CD4-positive, alpha-beta T cell treated with Interleukin-6 at 100 ng/mL for 8 hours (primary cell): ENCODE measurements at regions not wholly inside any gene's neighbourhood (a gene's known extent, or its start where the extent isn't known, plus 50 kb on each side); places are given as distances from the start of the nearest gene placed in this dataset.

Experiments
- DNase-seq: peaks from one replicate; pipeline ENCODE4 v3.0.0-alpha.2; 2020; ENCODE audit warnings: mixed read lengths, low spot score

DNA sequence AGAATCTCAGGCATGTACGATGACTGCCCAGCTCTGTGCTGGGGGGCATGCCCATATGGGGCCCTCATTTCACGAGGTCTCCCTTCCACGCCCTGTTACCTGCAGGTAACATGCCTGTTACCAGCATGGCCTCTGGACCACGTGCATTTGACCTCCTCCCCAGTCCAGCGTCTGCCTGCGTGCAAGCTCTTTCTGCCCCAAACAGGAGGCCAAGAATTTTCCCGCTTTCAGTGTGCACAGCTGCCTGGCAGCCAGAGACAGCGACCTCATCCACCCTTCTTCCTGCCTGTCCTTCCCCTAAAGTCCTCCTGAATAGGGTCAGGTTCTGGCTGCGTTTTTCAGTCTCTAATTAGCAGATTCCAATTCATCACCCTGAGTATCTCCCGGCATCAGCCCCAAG lies 306.5 kb upstream of the ZFHX3 start:
- DNase-seq = no peak

DNA sequence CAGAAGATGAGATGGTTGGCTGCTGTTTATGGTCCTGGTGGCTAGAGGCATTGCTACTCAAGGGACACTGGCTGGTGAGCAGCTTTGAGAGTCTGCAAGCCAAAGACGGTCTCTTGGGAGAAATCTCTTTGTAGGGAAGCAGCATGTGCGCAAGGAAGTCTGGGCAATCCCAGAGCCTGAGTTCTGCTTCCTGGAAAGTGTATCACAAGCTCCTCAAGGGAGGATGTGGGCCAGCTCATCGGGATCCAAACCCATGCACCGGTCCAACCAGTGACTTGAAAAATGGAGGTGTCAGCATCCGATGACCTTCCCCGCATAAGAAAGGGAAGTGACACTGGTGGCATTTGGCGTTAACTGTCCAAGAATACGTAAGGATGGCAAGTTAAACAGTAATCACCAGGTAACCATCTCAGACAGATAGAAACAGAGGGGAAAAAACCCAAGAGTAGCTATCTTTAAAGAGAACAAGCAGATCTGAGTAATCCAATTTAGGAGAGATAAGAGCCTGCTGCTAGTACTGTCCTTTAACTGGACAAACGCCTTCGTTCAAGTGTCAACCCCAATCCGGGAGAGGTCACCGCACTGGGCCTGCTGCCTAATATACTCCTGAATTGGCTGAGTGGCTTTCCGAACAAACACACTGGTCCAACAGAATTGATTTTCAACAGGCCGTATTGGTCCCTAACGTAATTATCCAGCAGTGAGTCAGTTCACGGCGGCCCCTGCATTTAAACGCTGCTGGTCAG lies 303.0 kb upstream of the ZFHX3 start:
- DNase-seq = no peak

DNA sequence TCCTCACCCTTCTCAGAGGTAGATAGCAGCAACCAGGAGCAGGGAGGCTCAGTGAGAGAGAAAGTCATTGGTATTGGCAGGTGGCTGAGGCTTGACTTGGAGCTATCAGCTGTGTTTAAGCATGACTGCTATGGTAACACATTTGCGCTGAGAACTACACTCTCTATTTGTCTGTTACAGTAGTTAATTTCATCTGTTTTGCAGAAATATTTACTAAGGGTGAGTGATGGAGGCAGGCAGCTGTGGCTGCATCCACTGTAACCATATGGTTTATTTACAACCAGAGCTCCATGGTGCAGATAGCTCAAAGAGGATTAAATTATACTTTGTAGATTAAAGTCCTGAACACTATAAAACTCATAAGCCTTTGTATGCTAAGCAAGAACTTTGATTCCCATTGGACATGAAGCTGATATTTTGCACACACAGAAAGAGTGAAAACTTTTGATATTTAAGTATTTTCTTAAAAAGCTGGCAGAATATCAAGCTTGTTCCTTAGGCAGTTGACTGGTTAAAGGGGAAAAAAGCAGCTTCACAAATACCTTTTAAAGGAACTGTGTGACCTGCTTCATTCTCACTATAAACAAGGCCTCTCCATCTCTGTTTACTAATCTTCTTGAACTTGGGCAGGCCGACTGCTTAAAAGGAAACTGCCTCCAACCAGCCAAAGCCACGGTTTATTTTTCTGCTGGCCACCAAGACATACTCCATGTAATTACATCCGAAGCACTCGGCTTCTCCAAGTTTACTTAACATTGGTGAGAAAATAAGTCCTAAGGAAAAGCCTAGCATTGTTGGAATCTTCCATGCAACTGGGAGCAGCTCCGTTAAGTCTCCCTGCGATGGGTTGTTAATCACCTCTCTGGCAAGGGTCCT lies 299.8 kb upstream of the ZFHX3 start:
- DNase-seq = no peak

DNA sequence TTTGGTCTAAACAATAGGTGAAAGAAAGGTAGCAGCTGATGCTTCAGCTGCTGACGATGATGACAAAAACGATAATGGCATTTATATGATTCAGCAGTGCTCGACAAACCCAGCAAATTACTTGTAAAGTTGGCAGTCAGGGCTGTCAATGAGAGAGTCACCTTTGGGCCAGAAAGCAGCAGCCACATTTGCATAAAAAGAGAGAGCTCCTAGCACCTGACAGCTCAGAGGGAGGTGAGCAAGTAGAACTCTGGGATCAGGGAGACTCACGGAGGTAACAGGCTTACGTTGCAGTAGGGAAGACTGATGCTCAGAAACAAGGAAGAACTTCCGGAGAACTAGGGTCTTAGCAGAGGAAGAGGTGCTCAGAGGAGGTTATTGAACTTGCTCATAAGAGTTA lies 291.9 kb upstream of the ZFHX3 start:
- no peak for DNase-seq

DNA sequence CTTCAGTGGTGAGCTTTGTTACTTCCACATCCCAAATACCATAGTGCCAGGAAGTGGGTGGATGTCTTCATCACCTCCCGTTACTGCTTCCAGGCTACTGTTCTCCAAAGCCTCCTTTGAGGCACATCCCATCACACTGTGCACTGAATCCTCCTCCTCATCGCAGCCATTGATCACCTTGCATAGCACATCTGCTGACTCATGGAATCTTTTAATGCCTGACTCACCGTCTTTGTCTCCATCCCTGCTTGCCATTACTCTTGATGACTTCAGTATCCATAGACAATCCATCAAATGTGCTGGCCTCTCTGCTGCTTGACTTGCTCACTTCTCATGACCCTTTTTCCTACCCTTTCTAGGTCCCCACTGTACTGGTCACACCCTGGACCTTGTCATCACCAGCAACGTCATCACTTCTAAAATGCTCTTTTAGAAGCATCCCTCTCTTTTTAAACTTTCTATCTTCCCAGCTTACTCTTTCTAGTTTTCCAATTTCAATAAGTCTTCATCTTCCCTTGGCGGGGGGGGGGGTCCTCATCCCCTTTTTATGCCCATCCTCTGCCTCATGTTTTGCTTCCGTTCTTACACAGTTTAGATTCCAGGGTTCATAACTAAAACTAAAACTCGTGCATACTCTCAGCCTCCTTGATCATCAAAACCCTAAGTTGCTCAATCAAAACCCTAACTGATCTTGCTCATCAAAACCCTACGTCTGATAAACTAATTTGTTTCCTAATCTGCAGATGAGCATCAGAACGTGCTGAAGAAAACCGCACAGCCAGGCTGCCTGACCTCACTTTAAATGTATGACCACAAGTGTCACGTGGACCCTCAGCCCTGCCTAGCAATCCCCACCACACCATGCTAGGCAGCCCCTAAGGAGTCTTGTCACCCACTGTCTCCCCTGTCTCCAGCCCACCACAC lies 289.7 kb upstream of the ZFHX3 start:
- DNase-seq = no peak

DNA sequence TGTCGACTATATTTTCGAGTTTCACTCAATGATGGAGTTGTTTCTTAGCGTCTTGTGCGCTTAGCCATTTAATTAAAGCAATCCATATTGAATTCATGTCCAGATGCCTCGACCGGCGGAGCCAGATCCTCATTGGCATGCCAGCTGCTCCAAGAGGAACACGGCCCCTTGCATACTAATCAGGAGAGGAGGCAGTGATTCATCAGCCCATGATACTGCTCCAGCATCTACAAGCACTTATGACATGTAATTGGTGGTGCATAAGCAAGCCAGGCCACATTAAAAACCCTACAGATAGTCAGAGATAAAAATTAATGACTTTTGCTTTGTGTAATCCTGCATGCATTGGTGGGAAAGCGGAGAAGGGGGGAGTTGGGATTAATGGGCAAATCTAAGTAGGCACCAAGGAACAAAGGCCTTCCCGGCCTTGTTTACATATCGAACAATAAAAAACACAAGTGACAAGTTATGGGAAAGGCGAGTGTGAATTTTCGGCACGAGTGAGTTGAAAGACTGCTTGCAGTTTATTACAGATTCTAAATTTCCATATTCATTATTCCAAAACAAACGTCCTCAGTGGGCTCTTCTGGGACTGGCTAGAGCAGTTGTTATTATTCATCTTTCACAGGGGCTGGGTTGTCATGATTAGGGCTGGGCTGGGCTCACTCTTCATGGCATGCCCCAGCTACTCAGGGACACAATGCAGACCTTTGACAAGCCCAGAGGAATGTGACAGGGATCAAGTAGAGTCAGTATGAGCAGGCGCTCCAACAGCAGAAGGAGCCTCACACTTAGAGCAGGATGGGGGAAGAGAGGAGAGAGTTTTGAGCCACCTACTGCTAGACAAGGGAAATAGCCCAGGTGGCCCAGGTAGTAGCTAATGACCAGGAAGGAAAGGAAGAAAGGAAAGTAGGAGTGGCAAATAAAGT lies 281.7 kb upstream of the ZFHX3 start:
- DNase-seq = no peak

DNA sequence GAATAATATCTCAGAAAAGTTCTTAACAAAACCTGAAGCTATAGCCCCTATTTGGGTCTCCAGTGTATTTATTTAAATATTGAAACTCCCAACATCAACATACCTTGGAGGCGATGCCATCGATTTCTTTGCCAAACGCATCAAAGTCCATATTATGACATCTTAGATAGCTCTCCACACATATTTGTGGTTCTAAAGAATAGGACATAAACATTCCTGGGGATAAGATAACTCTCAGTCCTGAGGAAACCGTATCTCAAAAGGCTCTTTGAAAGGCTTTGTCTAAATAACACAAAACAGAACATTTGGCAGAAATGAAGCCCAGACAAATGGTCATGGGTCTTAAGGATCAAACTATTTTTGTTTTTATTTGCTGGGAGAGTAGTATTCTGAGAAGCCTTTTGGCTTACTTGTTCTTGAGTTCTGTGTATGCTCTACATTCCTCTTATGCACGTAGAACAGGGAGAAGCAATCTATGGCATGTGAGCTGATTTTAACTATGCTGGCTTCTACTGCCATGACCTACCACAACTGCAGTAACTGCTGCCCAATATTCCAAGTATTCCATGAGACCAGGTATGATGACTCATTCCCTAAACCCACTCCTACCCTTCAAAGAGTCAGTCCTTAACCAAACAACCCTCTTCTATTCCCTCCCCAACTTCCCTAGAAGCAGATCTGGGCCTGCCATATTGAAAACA lies 279.0 kb upstream of the ZFHX3 start:
- no peak for DNase-seq

DNA sequence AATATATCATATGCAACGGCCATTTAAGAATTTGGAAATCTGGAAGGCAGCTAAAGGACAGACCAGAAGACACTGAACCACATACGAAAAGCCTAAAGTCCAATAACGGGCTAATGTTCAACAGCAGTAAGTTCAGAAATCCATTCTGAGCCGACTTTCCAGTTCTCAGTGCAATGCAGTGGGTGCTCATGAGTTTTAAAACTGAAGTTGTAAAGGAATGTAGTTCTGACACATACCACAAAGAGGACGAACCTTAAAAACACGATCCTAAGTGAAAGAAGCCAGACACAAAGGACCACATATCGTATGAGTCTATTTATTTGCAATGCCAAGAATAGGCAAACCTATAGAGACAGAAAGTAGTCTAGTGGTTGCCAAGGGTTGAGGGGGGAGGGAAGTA lies 278.3 kb upstream of the ZFHX3 start:
- no peak for DNase-seq

DNA sequence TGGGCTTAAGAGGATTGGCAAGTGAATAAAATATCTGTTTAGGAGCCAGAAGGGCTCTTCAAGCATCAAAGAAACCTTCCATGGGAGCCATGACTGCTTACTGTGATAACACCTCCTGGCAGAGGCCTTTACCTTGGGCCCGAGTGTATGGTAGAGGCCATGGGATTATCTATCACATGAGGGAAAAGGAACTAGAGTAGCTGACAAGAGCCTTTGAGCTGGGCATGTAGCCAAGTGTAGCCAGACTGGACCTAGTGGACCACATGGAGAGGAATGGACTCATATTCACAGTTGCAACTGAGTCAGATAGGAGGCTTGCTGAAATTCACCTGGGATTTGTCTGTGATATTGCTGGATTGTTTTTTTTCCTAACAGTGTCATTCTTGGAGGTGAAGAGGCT lies 276.0 kb upstream of the ZFHX3 start:
- DNase-seq = no peak

DNA sequence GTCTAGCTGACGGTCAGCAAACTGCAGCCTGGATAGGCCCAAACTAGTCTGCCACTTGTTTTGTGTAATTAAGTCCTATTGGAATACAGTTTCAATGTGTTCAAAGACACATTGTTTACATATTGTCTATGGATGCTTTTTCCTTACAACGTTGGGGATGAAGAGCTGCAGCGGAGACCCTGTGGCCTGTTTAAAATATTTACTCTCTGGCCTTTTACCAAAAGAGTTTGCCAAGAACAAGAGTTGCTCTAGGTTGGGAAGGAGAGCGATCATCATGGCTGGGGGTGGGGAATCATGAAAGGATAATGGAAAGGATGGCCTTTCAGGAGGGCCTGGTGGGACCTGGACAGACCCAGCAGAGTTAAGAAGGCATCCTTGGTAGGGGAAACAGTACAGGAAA lies 274.9 kb upstream of the ZFHX3 start:
- no peak for DNase-seq

DNA sequence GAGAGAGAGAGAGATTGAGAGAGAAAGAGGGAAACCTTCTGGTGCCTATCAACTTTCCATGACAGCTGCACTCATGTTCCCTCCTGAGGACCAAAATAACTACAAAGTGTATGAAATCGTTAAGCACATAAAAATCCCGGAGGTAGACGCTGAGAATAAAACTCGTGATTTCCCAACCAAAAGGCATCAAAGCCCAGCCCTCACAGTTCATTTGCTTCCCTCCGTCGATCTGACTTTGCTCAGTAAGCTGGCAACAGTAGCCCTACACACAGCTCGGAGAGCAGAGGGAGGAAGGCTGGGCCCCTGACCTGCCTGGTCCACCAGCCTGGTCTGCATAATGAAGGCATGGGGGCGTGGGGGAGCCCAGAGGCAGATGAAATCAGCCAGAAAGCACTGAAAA lies 273.9 kb upstream of the ZFHX3 start:
- DNase-seq = no peak

DNA sequence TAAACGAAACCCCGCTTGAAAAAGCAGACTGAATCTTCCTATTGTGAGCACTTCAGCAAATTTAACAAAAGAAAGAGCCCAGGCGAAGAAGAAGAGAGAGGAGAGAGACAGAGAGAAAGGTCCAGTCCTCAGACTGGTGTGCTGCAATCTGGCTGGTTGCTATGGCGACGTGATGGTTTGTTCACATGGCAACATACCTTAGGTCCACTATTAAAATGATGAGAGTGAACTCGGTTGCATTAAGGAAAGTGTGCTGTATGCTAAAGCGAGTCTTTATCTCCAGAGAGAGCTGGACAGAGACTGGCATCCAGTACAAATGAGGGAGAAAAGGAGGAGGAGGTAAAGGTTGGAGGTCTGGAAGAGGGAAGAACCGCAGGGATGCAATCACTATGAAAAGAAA lies 271.8 kb upstream of the ZFHX3 start:
- DNase-seq = no peak

DNA sequence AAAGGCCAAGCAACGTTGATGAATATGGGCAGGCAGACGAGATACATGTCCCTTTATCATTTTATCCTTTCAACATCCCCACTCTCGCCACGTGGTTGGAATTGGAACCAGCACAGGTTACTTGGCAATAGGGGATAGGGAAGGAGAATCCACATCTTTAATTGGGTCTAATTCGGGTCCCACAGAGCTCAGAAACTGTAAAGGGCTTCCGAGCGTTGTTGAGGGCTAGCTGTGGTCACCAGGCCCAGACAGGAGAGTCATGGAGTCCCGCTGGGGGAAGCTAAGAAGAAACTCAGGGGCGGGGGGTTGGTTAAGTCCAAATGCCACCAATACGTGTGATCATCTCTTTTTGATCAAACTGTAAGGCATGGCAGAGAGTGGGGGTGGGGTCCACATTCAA lies 271.3 kb upstream of the ZFHX3 start:
- no peak for DNase-seq

DNA sequence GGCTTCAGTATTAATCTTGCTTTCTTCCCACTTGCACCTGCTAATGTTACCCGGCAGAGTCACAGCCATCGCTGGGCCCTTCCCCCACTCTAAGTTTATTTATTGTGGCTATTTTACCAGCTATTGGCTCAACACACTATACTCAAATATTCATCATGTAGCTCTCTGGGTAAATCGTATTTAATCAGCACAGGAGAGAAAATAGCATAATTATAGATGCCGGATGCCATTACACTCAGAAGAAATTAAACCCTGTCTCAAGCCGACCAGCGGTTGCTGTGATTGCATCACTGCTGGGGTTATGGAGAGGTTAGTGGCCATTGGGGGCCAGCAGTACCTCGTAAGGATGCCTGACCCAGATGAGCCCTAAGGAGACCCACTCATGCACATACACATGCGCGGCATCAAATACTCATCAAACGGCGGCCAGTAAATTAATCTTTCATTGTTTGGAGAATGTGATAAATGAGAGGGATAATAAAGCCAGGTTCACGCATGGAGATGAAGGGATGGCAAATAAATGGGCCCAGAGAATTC lies 269.5 kb upstream of the ZFHX3 start:
- DNase-seq = no peak

DNA sequence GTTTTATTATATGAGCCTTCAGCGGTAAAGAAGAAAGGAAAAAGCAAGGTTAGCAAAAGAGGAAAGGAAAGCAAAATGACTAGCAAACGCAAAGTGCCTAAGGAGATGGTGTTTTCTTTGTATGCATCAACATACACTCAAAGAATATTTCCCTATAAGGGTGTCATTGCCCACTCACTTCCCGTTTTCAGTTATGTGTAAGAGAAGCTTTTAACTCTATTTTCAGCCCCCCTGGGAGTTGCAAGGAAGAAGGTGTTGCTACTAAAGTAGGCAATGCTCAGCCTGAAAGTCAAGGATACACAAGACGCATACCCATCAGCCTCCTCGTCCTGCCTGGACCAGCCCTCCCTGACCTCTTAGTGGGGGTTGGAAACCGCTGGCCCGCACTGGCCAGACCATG lies 267.7 kb upstream of the ZFHX3 start:
- no peak for DNase-seq

DNA sequence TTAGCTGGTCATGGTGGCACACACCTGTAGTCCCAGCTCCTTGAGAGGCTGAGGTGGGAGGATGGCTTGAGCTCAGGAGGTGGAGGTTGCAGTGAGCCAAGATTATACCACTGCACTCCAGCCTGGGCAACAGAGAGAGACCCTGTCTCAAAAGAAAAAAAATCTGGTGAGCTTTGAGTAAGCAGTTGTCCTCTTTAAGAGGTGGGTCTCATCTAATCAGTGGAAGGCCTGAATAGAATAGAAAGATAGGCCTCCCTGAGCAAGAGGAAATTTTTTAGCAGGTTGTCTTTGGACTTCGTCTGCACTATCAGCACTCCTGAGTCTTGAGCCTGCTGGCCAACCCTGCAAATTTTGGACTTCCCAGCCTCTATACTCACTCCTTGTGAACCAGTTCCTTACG lies 266.0 kb upstream of the ZFHX3 start:
- DNase-seq = no peak

DNA sequence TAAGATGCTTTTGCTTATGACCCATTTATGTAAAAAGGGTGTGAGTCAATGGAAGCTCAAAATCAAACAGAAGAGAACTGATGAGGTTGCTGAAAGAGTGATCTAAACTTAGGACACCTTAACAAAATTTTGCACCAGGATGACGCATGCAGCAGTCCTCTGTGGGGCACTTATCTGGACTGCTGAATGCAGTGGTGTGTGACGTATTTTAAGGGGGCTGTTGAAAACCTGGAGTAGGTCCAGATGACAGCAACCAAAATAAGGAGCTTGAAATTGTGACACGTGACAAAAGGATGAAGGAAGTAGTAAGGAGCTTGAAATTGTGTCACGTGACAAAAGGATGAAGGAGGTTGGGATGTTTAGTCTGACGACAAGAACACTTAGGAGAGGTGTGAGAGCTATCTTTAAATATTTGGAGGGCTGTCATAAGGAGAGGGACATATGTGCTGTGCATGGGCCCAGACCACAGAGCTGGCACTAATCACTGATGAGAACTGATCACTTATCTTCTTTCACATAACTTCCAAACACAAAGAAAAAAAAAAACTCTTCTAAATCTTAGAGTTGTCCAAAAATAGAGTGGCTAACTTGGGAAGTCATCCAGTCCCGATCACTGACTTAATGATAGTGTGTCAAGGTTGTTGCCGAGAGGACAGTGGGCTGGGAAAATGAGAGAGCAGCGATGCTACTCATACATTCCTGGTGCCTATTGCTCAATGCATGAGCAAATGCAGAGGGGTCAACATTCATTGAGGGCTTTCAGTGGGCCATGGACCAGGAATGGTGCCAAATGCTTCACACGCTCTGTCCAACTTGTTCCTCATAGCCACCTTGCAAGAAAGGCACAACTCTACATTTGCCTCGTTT lies 264.2 kb upstream of the ZFHX3 start:
- DNase-seq = no peak

DNA sequence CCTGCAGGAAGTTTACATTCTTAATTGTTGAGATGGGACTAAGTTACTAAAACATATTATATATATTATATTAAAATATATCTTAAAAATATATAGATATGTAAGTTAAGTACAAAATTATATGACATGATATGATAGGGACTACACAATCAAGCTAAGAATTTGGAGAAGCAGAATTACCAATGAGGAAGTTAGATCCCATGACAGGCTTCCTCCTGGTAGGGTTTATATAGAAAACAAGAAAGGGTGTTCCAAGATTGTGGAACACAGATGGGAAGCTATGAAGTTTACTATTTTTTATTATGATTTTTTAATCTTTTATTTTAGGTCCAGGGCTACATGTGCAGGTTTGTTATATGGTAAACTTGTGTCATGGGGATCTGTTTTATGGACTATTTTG lies 260.8 kb upstream of the ZFHX3 start:
- no peak for DNase-seq

DNA sequence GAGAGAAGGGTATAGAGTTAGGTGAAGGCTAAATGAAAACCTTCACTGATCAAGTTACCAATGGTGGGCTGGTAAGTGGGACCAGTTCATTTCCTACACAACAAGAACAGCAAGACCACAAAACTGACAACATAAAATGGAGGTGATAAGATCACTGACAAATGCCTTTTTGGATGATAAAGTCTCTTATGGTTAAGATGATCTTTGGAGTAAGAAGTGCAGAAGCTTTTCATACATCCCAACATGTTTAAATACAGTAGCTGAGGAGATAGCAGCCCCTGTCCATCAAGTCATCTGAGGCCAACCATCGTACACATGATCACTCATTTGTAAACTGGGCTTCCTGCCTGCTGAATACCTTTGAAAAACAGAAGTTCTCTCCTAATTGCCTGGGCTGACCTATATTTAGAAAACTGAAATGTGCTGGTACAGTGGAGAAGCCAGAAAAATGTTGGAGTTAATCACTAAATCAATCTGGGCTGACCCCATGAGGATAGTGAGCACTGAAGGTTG lies 259.0 kb upstream of the ZFHX3 start:
- no peak for DNase-seq
